Activated T-helper 1 cell treated with anti-CD3 and anti-CD28 coated beads, Interleukin-2, amount 50 U/mL, for 16 hours (primary cell): ENCODE measurements at regions not wholly inside any gene's neighbourhood (a gene's known extent, or its start where the extent isn't known, plus 50 kb on each side); places are given as distances from the start of the nearest gene placed in this dataset.

Experiments used
- DNase-seq, 2 donors: peaks; one replicate each; pipeline ENCODE4 v3.0.0-alpha.2; 2020; ENCODE audit warnings: low read depth in 1 of 2, low spot score in 1 of 2

- no peak for DNase-seq
Measured at GRCh38 chr18:24979235-24979634, 372.7 kb downstream of the ZNF521 start.

DNA sequence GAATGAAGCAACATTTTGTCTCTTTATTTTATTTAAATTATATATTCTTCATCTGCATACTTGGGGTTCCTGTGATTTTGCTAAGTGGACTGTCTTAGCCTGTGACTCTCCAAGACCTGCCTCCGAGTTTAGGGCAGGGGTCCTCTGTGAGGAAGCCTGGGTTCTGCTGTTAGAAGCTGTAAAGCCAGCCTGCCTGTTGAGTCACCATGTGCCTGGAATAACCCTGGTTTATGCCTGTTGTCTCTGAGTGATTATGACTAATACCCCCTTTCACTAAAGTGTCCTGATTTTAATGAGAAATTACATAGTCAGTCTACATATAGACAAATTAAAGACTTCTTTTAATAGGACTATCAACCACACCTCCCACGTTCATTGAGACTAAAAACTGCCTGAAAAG lies 369.1 kb downstream of the ZNF521 start:
- no peak for DNase-seq

DNA sequence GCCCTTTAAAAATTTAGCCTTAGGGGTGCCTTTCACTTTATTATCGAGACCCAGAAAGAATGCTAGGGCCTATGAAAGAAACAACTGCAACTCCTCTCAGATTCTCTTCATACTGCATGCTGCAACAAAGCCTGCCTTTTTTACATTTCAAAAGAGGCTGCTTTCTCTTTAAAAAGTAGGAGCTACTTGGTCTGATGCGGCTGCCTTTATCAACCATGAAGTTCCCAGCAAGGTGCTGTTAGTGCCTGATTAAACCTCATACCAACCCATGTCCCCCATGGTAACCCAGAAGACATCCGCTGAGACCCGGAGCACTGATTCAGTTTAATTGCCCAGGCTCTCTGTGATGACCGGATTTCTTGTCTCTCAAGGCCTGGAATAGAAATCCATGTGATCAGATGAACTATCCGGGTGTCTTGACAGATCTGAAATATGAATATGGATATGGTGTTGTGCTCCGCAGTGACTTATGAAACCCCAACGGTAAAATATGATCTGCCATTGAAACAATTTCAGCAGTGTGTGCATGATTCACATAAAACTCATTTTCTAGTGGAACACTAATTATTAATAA lies 368.3 kb downstream of the ZNF521 start:
- no peak for DNase-seq

DNA sequence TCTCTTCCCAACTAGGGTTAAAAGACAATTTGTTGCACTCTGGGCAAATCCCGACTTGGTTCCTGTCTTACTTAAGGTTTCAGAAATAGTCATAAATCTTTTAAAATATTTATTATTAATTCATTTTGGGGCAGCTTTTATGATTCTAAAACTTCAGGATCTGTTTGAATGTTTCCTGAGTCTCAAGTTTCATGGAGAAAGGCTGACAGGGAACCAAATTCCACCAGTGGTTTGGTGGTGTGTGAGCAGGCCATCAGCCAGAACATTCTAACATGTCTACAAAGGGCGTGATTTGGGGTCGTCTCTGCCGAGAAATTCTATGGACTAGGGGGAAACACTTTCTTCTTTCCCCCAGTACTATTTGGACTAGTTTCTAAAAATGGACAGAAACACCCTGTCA lies 366.4 kb downstream of the ZNF521 start:
- DNase-seq: no peak

DNA sequence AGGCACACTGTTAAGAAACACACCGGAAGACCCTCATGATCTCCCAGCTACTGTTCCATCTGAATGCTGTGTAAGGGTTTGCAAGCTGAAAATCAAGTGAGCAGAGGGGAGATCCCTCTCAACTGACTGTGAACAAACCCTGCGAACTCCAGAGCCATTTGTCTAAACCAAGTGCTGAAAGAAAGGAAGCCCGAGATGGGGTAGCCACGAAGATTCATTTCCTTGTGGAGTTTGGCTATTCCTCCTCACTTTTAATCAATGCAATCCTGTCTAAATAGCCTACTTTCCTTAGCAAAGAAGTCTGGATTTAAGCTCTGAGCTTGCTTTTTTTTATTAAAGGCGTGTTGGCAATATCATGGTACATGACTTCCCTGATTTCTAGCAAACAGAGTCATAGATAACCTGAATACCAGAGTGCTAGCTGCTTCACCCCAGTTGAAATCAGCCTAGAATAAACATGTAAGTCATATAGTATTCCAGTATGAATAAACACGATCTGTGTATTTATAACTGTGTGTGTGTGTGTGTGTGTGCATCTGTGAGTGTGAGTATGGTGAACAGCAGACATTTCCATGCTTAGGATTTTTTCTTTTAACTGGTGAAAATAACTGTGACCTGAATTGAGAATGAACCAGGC lies 365.2 kb downstream of the ZNF521 start:
- no peak for DNase-seq

GRCh38 chr18:24987303-24988252 lies 364.4 kb downstream of the ZNF521 start:
- no peak for DNase-seq

DNA sequence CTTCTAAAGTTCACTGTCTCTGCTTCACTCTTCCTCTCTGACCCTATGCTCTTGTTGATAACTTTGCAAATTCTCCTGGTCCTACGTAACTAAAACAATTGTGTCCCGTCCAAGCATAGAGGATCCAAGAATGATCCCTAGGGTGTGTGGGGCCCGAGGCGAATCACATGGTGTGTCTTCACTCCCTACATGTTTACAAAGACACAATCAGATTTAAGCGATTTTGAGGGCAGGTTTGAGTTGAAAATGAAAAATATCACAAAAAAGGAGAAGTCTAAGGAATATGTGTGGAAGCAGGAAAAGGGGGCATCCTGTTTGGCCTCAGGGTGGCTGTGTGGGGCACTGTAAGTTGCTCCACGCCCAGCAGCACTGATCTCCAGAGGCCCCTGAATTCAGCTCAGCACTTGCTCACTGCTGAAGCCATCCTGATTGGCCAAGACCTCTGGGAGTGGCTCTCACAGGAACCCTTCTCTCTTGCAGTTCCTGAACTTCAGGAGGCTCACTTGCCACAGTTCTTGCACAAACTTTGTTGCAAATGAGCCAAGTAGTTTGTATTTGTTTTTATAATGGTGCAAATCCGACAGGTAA lies 363.6 kb downstream of the ZNF521 start:
- no peak for DNase-seq

GRCh38 chr18:24989760-24990593 lies 362.0 kb downstream of the ZNF521 start:
- no peak for DNase-seq

- no peak for DNase-seq
Measured at GRCh38 chr18:24990671-24991134, 361.3 kb downstream of the ZNF521 start.

GRCh38 chr18:24991141-24992060 lies 360.6 kb downstream of the ZNF521 start:
- no peak for DNase-seq

GRCh38 chr18:24992491-24992890 lies 359.5 kb downstream of the ZNF521 start:
- no peak for DNase-seq

GRCh38 chr18:24993628-24994027 lies 358.3 kb downstream of the ZNF521 start:
- no peak for DNase-seq

GRCh38 chr18:24995056-24995455 lies 356.9 kb downstream of the ZNF521 start:
- no peak for DNase-seq

- DNase-seq: no peak
Measured at GRCh38 chr18:24995755-24996154, 356.2 kb downstream of the ZNF521 start.

- no peak for DNase-seq
Measured at GRCh38 chr18:24999650-25000267, 352.2 kb downstream of the ZNF521 start.

- DNase-seq: no peak
Measured at GRCh38 chr18:25001803-25002202, 350.2 kb downstream of the ZNF521 start.

DNA sequence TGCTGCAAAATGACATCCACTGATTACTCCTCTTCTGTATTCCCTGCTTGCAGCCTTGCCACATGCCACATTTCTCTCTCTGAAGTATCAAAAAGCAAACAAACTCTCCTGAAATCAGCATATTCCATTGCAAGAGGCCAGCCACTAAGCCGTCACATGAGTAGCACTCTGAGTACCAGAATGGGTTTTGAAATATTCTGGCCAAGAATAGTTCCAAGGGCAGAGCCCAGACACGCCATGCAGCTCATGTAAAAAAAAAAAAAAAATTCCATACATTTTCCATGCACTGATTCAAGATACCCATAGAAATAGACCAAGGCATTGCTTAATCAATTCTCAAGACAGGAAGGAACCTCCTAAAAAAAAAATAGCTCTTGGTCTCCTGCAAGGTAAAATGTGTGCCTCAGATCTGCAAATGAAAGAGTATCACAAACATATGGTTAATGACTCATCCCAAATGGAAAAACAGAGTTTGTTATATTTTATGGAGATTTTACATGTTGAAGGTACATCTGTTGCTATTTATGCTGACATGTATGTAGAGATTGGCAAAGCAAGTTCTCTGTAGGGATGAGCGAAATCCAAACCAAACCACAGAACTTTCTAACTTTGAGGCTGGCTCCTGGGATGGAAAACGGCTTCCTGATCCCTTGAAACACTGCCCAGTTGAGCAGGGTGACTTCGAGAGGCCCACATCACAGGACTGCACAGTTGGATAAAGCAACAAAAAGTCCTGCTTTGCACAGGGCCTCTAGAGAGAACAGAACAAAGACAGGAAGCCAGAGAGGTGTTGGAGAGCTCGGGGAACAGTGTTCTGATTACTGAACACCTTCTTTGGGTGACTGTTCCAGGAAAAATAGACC lies 346.2 kb downstream of the ZNF521 start:
- DNase-seq: no peak

DNA sequence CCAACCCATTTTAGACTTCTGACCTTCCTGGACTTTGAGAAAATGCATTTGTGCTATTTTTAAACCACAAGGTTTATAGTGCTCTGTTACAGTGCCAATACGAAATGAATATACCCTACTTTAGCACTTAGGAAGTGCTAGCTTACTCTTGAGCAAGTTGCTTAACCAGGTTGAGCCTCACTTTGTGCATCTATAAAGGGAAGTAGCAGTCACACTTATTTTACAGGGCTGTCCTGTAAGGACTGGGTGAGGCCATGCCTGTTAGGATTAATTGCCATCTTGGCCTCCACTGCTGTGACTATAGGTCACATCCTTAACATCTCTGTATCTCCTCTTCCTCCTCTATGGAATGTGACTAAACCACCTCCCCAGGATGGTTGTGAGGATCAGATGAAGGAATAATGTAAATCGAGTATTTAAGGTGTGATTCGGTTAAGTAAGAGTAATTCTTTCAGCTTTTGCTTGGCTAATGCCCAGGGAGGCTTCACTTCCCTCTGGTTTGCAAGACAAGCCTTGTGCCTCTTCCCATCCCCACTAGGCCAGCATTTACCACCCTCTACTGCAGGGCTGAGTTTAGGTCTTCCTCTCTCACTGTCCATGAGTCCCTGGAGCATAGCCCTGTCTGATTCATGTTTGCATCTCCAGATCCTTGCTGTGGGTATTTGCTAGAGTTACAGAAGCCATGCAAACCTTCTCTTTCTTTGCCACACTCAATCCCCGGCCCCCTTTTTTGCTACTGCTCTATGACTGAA lies 341.2 kb downstream of the ZNF521 start:
- no peak for DNase-seq
